ENCODE measurements at regions not wholly inside any gene's neighbourhood (a gene's known extent, or its start where the extent isn't known, plus 50 kb on each side); places are given as distances from the start of the nearest gene placed in this dataset.
"Not testable (repeated sequence)": the region's sequence is repeated elsewhere in the genome, so short reads cannot be mapped to it uniquely, and the experiment has no call there.

DNA sequence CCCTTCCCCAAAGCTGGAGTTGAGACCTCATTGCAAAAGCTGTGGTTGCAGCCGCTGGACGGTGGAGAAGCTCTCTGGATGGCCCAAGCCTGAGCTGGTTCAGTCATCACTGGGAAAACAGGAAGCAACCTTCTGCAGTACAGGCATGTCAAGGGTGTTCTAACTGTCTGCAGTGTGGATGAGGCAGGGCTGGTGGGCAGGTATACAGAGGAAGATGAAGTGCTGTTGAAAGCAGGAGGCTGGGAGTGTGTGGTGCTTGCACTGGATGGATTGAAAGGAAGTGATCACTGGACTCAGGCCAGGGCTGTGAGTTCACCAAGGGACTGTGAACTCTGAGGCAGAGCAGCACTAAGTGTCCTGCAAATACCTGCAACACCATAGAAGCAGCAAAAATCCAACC, 89.0 kb upstream of the NOX3 start:
- DNase-seq, result no peak

- DNase-seq, result no peak
These were observed 87.7 kb upstream of the NOX3 start for GRCh38 chr6:155543166-155543847.

GRCh38 chr6:155542036-155542435, 86.4 kb upstream of the NOX3 start:
- no peak for DNase-seq

DNA sequence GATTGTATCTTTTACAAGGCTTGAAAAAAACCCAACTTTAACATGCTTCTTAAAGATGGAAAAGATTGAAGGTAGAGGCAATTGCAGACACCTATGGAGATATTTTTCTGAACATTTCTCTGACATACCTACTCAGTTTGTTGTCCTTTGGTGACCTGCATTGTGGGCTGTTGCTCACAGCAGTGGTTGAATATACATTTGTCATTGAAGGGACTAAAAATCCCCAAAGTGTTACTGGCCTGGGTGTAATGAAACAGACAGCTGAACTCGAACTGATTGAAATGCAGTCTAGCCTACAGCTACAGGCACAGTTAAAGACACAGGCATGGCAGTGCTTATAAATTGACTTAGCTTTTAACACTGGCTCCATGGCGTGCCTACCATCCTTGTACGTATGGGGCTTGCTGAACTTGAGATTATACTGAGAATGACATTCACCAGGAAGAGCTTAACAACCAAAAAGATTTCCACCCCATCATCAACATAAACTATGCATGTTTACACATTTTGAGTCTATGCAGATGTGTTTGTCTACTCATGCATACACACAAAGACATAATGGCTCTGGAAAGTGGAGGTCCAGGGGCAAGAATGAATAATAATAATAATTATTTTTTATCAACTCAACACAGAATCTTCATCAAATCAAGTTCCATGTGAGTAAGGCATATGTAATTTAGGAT, 83.2 kb upstream of the NOX3 start:
- no peak for DNase-seq

DNA sequence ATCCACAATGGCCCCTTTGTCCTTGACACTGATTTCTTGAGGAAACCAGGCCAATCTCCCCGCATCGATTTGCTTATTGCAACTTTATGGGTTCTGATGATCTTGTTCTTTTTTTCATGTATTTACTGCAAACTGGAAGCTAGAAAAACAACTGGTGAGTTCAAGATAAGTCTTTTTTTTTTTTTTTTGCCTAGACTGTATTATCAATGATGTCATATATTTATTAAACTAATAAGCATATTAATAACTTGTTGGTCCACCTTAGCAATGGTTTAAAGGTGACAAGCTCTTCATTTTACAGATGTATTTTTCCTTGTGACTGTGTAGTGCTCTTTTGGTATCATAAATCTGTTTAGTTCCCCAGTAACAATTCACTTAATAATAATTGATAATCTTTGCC, 79.0 kb upstream of the NOX3 start:
- DNase-seq, result no peak

- no peak for DNase-seq
These were observed 74.7 kb upstream of the NOX3 start for GRCh38 chr6:155530219-155530834.

- not testable (repeated sequence) for DNase-seq
These were observed 74.2 kb upstream of the NOX3 start for GRCh38 chr6:155529814-155530213.

DNA sequence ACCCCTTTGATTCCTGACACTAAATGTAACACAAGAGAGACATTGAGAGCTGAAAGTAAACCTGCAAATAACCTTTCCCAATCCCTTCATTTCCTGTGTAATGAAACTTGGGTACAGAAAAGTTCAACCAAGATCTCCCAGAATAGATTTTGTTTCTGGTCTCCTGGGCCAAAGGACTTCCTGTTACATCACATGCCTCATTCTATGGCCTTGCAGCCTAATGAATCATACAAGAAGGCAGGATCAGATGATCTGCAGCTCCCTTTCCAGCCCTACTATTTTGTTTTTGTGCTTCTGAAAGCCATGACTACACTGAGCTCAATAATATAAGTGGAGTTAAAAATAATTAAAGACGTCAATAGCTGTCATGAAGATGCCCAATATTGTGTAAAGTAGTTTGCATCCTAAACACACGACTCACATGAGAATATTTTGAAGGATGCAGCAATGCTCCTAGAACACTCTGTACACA, 73.4 kb upstream of the NOX3 start:
- DNase-seq, result no peak

GRCh38 chr6:155528335-155528734, 72.7 kb upstream of the NOX3 start:
- no peak for DNase-seq

DNA sequence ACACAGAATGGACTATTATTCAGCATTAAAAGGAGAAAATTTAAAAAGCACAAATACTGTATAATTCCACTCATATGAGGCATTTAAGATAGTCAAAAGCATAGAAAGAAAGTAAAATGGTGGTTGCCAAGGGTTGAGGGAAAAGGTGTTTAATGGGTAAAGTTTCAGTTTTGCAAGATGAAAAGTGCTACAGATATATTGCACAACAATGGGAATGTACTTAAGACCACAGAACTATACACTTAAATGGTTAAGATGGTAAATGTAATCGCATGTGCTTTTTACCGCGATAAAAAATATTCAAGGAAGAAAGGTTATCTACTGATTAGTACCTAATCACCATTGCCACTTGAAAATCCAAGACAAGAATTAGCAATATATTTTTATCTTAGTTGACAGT, 71.8 kb upstream of the NOX3 start:
- no peak for DNase-seq

GRCh38 chr6:155523821-155524651, 68.4 kb upstream of the NOX3 start:
- DNase-seq, result no peak

GRCh38 chr6:155521719-155522118, 66.1 kb upstream of the NOX3 start:
- no peak for DNase-seq

- no peak for DNase-seq
These were observed 64.4 kb upstream of the NOX3 start for GRCh38 chr6:155520078-155520477.

DNA sequence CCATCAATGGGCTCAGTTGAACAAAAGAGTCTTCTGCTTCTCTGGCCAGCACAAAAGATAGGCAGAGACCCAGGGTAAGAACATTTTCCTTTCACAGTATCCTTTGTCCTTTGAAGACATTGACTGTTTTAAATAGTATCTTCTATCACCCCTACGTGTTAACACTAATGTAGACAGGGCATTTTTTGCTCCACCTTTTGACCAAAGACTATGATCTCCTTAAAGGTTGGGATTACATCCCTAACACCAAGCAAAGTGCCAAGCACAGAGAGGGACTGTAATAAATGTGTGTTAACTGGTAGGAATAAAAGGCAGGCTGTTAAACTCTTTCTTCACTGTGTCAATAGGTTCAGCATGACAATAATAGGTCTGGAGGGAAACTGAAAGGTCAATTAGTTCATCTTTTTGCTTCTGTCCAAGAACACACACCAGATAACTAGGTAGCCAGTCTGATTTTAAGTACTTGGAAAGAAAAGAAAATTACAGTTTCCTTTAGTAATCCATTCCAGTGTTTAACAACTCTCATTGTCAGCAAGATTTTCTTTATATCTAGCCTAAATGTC, 63.6 kb upstream of the NOX3 start:
- no peak for DNase-seq

DNA sequence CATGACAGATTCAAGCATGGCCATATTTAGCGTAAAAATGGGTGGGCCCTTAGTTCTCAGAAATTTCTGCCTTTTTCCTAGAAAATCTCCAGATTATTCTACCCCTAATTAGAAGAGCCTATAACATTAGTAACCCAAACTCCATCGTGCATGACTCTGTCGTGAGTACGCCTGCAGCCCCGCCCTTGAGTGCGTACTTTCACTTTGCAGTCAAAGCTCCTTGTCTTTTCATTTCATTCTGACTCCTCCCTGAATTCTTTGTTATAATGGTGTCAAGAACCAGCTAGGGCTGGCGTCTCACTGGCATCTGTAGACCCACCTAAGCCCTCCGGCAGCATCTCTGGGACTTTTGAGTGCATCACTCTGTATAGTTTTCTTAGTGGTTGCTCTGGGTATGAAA, 61.7 kb upstream of the NOX3 start:
- no peak for DNase-seq

- no peak for DNase-seq
These were observed 55.2 kb upstream of the NOX3 start for GRCh38 chr6:155510879-155511278.

DNA sequence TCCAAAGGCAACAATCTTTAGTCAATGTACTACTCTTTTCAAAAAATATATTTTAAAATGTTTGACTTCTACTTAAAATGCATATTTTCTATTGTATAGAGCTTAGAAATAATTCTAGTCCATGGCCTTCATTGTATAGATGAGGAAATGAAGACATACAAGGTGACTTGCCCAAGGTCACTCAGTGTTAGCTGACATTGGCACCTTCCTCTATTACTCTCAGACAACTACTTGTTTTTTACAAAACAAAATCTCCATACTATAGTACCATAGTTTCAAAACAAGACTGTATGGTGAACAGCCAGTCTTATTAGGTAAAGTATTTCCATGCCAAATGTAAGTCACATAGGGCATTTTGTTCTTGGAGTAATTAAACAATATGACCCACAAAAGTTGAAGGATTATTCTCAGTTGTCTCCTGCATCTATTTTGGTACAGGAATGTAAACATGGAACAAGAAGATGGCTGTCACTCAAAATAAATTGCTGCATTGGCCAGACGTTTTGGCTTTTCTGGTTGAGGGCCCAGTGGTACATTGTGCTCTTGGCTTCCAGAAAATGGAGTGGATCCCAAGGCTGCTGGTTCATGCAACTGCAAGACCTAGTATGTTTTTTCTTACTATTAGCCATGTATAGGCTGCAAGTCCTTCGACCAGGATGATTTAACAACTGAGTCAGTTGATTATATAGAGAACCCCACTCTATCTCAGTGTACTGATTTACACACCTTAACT, 54.3 kb upstream of the NOX3 start:
- no peak for DNase-seq

GRCh38 chr6:155505608-155505989, 50.0 kb upstream of the NOX3 start:
- no peak for DNase-seq

All from left hindlimb (tissue), 1 donor.